Ramos (cell line): ENCODE measurements at regions not wholly inside any gene's neighbourhood (a gene's known extent, or its start where the extent isn't known, plus 50 kb on each side); places are given as distances from the start of the nearest gene placed in this dataset.
"Not testable (repeated sequence)": the region's sequence is repeated elsewhere in the genome, so short reads cannot be mapped to it uniquely, and the experiment has no call there.

Source experiments
- in situ Hi-C: fragments of 300-500 bp; cut with MboI; formaldehyde crosslinking; loops from one replicate; pipeline ENCODE4 v1.14.3; 2022; ENCODE audit warnings: low sequenced_read_pairs; ENCODE audit not compliant: unreplicated experiment

DNA sequence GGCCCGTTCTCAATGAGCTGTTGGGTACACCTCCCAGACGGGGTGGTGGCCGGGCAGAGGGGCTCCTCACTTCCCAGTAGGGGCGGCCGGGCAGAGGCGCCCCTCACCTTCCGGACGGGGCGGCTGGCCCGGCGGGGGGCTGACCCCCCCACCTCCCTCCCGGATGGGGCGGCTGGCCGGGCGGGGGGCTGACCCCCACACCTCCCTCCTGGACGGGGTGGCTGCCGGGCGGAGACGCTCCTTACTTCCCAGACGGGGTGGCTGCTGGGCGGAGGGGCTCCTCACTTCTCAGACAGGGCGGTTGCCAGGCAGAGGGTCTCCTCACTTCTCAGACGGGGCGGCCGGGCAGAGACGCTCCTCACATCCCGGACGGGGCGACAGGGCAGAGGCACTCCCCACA is 644.7 kb upstream of the KCNMB2 start:
- in situ Hi-C loops = not testable (repeated sequence)

DNA sequence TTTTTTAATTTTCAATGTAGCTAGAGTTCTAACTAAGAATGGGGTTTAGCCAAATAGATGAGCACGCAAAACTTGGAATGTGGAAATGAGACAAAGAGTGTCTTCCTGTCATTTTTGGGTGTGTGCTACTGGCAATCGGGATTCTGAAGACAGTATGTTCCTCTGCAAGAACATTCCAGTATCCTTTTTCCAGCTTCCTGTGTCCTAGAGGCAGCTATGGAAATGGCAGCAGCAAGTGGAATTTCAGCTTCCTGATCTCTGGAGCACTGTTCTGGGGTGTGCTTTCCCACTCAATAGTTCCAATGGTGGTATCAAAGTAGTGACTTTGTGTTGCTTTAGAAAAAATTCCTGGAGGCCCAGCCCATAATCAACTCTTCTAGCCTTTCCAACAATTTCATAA is 642.9 kb upstream of the KCNMB2 start:
- in situ Hi-C loops = no loop called here

DNA sequence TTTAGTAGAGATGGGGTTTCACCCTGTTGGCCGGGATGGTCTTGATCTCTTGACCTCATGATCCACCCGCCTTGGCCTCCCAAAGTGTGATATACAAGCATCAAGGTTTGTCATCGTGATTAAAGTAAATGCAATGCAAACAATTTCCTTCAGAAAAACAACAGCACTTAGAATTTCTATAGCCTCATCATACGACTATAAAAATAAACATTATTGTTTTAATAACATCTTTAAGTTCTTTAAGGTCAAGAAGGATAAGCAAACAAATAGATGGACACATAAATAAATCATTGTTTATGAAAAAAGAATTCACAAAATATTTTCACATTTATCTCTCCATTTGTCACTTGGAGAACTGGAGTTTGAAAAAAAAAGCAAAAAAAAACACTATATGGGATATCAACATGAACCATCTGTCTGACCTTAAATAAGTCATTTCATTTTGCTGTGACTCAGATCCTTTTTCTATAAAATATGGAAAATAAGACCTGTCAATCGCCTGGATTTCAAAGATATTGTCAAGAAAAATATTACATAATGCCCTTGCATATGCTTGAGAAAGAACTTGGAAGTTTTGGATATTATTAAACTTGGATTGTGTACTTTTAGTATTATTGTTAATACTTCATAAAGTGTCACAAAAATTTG is 642.0 kb upstream of the KCNMB2 start:
- in situ Hi-C loops = no loop called here

DNA sequence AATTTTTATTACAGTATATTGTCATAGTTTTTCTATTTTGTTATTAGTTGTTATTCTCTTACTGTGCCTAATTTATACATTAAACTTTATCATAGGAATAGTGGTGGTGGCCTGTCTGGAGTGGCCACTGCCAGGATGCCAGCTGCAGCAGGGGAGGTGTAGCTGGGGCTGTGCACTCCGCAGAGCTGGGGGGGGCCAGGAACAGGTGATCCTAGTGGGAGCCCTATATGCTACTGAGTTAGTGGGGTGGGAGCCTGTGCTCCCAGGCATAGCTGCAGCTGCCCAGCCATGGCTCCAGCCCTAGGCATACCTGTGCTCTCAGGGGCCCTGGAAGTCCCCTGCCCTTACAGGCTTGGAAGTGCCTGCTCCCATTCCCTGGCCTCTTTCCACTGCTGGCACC is 638.1 kb upstream of the KCNMB2 start:
- in situ Hi-C loops = no loop called here

DNA sequence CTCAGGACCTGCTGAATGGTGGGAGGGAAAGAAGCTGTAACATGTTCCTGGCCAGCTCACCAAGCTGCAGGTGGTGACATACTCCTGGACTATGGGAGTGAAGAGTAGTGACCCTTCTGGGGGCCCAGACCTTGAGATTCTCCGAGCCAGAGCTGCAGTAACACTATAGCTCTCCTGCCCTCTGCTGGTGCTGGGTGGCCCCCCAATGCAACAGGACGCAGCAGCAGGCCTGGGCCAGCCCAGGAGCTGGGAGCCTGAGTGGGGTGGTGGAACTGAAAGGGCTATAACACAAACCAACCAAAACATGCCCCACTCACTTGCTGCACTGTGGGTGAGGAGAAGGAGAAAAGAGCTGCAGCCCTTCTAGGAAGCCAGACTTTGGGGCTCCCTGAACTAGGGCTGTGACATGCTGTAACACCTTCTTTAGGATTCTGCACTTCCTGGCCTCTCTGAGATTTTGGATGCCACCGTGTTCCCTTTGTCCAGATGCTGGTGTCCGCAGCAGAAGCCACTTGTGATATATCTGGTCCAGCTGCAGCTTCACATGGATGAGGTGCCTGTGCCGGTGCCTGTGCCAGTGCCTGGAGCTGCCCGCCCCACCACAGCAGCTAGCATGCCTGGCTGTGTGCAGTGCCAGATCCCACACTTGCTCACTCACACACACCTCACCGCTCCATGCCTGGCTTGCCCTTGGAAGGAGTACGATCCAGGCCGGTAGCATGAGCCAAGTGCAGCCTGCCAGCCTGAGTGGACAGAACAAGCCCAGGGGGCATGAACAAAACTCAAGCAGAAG is 636.8 kb upstream of the KCNMB2 start:
- in situ Hi-C loops = no loop called here

DNA sequence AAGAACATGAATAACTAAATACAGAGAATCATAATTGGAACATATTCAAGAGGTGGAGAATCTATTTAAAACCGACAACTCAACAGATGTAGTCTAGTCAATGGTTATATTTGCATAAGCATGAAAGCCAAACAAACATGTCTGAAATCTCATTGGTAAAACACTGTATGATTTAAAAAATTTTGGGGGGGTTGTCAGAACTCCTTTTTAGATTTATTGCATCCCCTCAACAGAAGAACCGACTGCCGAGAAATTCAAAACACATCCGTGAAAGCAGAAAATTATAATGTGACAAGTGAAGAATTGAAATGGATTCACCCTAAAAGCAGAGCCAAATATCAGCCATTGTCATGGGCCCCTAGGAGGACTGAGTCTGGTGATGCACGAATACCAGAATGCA is 633.4 kb upstream of the KCNMB2 start:
- in situ Hi-C loops = no loop called here

DNA sequence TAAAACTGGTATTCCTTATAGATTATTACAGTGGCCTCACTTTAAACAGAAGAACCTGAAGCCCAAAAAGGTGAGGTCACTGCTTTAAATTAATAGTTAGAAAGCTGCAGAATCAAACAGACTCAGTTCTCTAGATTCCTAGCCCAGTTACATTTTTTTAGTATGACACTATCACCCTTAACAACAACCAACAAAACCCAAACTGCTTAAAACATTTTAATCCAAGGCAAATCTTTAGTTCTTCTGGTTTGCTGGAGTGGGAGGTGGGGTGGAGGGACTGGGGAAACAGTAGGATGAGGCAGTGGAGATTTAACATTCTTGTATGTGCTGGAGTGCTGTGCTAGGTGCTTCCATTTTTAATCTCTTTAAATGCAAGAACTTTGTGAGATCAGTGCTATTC is 631.6 kb upstream of the KCNMB2 start:
- in situ Hi-C loops = no loop called here

DNA sequence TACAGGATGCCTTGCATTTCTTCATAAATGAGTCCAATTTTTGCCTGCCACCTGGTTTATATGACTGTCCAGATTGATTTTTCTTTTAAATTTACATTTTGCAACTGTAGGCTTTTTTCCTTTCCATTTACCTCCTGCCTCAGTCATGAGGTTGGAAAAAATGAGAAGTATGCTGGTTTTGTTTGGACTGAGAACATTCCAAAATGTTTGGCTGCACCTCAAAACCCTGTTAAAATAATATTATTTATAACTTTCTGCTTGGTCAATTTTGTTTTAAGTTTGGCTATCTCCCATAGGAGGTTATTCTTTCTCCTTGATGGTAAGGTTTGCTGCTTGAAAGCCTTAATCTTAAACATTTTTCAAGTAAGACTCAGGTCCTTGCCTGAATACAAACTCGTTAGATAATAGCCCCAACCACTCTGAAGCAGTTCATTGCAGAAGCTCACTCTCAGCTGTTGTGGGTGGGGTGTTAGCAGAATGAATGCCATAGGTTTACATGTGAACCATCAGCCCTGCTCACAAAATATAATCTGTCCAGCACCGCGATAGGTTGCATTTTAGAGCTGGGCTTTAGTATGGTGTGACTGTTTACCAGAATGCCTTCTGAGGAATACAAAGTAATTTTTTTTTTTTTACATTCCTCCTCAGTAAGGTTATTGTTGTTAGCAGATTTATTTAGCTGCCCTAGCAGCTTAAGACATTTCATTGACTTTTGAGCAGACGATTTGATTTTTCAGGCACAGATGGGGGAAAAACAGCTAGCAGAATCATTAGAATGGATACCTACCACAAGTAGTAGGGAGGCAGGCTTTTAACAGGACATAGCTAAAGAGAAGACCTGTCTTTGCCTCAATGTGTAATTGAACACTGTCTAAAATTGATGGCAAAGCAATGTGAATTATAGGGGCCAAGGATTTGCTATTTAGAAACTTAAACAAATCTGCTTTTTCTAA is 630.8 kb upstream of the KCNMB2 start:
- in situ Hi-C loops = no loop called here

DNA sequence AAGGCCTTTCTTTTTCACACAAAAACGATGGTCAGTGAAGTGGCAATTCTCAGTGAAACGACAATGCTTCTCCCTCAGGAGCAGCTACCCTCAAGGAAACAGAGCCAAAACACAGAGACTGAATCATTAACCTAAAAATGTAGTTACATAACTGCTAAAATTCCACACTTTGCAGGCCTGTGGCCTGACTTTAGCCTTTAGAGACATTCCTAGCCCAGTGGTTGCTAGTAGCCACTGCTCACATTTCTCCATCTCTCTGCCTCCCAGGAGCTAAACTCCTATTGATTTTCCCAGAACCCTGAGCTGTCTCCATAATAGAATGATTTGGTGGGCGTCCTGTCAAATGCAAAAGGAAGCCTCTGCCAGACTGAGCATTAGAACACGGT is 630.1 kb upstream of the KCNMB2 start:
- in situ Hi-C loops = no loop called here

DNA sequence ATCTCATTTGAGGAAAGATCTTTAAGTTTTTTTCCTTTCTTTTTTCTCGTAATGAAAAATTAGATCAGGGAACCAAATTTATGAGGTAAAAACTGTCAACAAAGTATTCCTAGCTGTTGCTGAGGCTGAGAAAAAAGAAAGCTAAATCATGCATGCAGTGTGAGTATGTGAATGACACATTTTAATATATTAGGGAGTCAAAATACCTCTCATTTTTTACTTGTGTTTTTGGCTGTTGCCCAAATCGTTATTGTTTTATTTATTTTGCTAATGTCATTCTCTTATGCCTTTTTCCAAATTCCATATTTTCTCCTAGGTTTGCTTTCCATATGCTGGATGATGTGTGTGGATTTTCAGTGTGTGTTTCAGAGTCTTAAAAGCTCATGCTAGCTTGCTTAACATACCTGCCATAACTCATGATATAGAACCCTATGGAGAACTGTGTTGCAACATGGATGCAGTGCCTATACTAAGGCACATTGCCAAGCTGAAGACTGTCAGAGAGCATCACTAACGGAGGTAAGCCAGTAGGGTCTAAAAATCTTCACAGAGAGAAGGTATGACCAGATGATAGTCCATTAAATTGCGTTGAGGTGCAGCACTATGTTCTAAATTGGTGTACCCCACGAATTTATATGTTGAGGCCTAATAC is 629.5 kb upstream of the KCNMB2 start:
- in situ Hi-C loops = no loop called here

DNA sequence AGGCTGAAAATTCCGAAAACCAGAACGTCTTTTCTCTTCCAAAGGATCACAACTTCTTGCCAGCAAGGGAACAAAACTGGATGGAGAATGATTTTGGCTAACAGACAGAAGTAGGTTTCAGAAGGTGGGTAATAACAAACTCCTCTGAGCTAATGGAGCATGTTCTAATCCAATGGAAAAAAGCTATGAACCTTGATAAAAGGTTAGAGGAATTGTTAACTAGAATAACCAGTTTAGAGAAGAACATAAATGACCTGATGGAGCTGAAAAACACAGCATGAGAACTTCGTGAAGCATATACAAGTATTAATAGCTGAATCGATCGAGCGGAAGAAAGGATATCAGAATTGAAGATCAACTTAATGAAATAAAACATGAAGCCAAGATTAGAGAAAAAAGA is 626.7 kb upstream of the KCNMB2 start:
- in situ Hi-C loops = not testable (repeated sequence)

DNA sequence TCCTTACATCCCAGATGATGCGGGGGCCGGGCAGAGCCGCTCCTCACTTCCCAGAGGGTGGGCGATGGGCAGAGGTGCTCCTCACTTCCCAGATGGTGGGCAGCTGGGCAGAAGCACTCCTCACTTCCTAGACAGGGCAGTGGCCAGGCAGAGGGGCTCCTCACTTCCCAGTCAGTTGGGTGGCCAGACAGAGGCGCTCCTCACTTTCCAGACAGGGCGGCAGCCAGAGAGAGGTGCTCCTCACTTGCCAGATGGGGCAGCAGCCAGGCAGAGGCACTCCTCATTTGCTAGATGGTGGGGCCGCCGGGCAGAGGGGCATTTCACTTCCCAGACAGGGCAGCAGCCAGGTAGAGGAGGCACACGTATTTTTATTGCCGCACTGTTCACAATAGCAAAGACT is 622.0 kb upstream of the KCNMB2 start:
- in situ Hi-C loops = no loop called here

DNA sequence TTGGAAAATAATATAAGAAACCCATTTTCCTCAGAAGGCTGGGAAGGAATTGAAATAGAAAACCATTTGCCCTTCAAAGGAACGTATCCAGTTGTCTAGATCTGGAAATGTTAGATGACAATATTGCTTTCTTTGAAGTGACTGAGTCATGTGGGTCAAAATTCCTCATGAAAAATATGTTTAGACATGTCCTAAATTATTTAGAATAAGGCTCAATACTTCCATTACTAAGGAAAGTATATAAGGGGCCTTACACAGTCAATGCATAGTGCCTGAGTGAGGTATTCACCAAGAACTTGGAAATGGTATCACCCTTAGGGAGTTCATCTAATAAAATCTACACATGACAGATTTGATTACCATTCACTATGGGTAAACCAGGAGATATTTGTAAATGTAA is 619.8 kb upstream of the KCNMB2 start:
- in situ Hi-C loops = no loop called here

DNA sequence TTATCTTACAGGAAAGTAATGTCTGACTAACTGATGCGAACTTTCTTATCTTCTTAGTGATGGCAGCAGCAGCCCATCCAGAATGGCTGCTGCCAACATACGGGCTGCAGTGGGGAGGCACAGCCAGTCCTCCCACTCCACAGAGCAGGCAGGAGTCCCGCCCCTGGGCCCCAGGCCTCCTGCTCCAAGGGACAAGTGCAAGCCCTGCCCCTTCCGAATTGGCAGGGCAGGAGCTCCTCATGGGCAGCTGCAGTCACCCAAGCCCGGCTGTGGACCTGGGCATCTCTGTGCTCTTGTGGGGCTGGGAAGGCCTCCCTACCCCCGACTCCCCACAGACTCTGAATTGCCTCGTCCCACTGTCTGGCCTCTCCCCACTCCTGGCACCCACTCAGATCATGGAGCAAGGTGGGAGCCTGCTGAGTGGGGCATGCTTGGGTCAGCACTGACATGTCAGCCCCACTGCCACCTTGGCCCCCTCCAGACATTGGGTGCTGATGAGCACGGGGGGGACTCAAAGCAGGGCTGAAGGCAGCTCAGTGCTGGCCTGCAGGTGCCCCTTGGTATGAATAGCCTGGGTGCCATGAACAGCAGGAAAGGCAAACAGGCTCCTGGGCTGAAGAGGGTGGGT is 618.9 kb upstream of the KCNMB2 start:
- in situ Hi-C loops = no loop called here

DNA sequence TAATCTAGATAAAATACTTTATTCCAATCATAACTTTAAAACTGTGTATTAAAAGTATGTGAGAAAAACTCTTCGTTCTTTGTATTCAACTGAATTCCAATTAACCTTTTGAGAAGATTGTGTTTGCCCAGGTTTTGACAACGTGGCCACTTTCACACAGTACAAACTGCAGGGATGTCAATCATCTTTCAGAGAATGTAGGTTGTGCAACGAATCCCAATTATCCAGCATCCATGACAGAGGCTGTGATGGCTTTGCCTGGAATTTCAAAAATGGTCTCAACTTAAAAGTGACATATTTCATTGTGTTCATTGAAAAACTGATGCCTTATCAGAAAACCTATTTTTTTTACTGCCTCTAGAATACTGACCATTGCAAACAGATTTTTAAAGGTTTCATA is 615.1 kb upstream of the KCNMB2 start:
- in situ Hi-C loops = no loop called here

DNA sequence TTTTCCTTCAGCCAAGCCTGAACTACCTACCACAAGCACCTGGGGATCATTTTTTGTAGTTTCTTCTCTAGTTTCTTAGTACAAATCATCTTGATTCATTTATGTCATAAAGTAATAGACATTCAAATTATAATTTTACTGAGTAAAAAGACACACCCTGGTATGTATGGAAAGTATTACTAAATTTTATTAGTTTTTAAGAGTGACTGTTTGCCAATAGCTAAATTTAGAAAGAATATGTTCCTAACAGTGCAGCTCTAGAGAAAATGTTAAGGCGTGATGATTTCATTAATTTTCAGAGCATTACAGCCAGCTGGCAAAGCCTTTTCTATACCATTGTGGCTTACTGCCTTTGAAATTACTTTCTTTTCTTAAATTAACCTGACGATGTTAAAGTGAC is 612.0 kb upstream of the KCNMB2 start:
- in situ Hi-C loops = no loop called here

DNA sequence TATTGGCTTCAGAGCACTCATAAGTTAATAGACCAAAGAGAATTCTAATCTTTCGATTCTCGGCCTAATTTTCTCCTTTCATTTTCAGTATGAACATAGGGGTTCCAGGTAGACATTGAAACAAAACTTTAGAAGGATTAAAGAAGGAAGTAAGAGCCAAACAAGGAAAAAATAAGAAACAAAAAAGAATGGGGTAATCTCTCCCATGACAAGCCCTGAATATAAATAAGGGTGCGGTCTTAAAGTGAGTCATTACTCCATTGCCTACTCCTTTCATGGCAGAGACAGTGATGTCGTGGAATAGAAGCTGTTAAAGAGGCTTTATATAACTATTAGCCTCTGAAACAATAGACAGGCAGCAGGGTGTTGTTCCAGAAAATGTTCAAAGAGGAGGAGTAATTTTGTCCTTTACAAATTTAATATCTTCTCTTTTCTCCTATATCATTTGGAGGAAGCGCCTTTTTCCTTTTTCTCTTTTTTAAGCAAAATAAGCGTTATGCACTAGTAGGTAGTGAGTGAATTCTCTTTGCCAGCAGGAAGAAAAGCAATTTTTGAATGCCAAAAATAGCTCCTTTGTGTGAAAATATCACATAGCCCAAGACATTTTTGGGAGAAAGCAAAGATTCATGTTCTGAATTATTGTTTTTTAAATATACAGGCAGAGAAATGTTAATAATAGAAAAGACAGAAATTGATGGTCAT is 607.9 kb upstream of the KCNMB2 start:
- in situ Hi-C loops = no loop called here

DNA sequence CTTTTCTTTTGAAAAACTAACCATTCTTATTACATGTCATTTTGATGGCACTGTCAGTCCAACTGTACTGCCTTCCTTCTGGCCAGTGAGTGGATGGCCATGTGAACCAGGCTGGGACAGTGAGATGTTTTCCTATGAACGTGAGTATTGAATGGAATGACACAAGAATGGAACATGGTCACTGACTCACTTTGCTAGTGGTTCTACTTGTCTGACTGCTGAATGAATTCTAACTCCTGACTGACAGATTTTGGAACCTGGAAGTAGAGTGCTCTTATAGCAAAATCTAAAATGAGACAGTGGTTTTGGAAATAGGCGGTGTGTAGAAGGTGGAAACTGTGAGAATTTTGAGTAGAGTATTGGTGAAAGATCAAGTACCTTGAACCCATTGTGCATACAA is 606.9 kb upstream of the KCNMB2 start:
- in situ Hi-C loops = no loop called here

DNA sequence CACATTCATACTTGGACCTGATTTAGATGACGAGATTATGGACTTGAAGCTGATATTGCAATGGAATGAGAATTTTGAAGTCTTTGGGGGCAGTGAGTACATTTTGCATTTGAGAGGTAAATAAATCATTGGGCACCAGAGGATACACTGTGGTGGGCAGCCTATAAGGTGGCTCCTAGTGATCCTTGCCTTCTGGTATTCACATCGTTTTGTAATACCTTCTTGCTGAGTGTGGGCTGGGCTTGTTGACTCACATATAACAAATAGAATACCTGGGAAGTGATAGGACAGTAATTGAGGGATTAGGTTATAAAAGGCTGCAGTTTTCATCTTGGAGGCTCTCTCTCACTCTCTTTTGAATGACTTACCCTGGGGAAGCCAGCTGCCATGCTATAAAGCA is 605.5 kb upstream of the KCNMB2 start:
- in situ Hi-C loops = no loop called here

DNA sequence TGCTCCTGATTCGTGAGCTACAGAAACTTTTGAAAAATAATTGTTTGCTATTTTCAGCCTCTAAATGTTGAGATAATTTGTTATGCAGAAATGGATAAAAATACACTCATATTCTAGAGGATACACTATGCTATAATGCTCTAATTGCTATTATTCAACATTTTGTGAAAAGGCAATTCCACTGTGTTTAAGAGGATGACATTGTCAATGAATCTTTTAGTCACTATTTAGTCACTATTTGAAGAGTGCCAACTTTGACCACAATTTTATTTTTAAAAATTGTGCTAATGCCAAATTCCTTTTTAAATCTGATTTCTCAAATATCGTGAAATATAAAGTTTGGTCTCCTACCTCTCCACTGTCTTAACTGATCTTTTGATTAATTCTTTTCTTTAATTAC is 604.9 kb upstream of the KCNMB2 start:
- in situ Hi-C loops = no loop called here
